Astrocyte of the cerebellum (primary cell): ENCODE measurements at regions not wholly inside any gene's neighbourhood (a gene's known extent, or its start where the extent isn't known, plus 50 kb on each side); places are given as distances from the start of the nearest gene placed in this dataset.
A peak's percentile ranks its signal among the peaks of the same experiment; 100 is the strongest.

ENCODE experiments used
- DNase-seq: peaks from one replicate; pipeline ENCODE4 v3.0.0-alpha.2; 2011; ENCODE audit warnings: low read depth
- H3K4me3 ChIP-seq: 2 replicates; pipeline ENCODE4 v1.5.1; 2011; ENCODE audit warnings: mild to moderate bottlenecking, low read depth, low read length, moderate library complexity
- CTCF ChIP-seq: IDR thresholded peaks from 2 replicates; pipeline ENCODE4 v1.5.1; 2012; ENCODE audit warnings: low read length, low read depth, moderate library complexity, mild to moderate bottlenecking; ENCODE audit errors: missing control alignments
- in situ Hi-C: cut with HindIII; loops from 2 replicates; pipeline ENCODE4 v1.10.0; 2017; ENCODE audit warnings: low sequenced_read_pairs

DNA sequence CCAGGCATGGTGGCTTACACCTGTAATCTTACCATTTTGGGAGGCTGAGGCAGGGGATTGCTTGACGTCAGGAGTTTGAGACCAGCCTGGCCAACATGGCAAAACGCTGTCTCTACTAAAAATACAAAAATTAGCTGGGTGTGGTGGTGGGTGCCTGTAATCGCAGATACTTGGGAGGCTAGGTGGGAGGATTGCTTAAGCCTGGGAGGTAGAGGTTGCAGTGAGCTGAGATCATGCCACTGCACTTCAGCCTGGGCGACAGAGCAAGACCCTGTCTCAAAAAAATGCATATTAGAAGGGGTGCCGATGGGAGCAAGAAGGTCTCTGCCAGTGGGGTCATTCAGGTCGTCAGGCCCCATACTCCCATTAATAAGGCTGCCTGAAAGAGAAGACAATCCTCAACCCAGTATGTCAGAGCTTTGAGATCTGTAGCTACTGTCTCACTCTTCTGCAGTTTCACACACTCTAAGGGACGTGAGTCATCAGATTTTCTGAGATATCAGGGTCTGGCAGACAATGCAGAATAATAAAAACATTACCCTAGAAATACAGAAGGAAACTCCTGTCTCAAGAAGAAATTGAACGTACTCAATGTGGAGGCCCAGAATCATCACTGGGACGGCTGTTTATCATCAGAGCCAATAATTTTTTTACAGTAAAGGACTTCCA is 176.7 kb upstream of the FAT1 start:
- TF ChIP-seq CTCF: no peak
- peak; percentile 27 for DNase-seq
- in situ Hi-C loops: no loop called here
- no peak overlapping the region for H3K4me3 ChIP-seq

DNA sequence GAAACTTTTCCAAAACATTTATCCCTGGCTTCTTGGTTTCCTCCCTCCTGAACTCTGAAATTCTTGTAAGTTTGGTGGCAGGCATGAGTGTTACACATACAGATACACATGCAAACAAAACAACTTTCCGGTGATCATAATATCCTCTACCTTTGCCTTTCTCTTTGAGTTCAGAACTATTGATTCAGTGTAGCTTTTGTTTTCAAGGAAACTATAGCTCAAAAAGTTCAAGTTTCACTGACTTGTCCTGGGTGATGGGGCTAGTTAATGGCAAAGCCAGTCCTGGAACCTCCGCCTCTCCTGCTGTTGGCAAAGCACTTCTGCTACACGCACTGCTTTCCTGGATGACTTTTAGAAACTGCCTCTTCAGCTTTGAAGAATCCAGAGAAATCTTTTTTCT is 177.3 kb upstream of the FAT1 start:
- in situ Hi-C loops: no loop called here
- DNase-seq: no peak
- TF ChIP-seq CTCF: no peak
- H3K4me3 ChIP-seq: no peak overlapping the region

- in situ Hi-C loops: no loop called here
- H3K4me3 ChIP-seq: no peak overlapping the region
- no peak for DNase-seq
- no peak for TF ChIP-seq CTCF
Observed at GRCh38 chr4:186901850-186902249, 178.2 kb upstream of the FAT1 start.

GRCh38 chr4:186902361-186902760 is 178.7 kb upstream of the FAT1 start:
- no peak overlapping the region for H3K4me3 ChIP-seq
- no peak for DNase-seq
- no peak for TF ChIP-seq CTCF
- in situ Hi-C loops: no loop called here

DNA sequence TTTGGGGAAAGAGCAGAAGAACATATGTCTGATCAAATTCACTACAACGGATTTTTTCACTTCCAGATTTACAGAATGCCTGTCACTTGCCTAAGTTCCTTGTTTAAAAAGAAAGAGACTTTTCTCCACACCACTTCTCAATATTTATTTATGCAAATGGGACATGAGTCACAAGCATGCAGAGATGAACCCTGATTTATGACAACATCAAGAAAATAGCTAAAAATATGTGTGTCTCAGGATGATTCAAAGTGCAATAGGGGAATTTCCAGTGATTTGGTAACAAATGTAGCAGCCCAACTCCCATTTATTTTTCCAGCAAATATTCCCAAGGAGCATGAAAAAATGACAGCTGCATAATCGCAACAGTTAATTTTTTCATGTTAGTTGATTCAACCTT is 180.4 kb upstream of the FAT1 start:
- peak; percentile 43 for DNase-seq
- no peak overlapping the region for H3K4me3 ChIP-seq
- in situ Hi-C loops: no loop called here
- TF ChIP-seq CTCF: no peak

GRCh38 chr4:186906722-186907121 is 183.1 kb upstream of the FAT1 start:
- H3K4me3 ChIP-seq: no peak overlapping the region
- DNase-seq: no peak
- TF ChIP-seq CTCF: no peak
- in situ Hi-C loops: no loop called here
